ENCODE measurements at regions not wholly inside any gene's neighbourhood (a gene's known extent, or its start where the extent isn't known, plus 50 kb on each side); places are given as distances from the start of the nearest gene placed in this dataset.
A peak's percentile ranks its signal among the peaks of the same experiment; 100 is the strongest.

DNA sequence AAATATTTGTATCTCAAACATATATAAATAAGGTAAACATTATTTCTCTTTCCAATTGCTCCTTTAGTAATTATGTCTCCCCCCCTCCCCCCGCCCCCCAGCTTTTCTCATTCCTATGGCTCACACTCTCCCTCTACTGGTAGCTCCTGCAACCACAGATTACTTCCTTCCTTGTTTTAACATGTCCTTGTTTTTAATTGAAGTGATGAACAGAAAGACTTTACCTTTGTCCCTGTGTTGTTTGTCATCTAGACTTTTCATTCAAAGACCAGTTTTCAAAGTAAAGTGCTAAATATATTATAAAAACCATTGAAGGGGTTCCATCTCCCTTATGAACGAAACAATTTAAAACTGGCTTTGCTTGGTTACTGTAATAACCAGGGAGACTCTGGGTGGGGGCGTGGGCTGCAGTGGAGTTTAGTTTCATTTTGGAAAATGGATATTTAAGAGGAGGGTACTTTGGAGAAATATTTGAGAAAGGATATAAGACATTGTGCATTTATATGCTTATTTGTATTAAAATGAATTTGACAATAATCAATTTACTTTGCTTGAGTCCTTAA lies 352.9 kb downstream of the RAPGEF2 start:
- ATAC-seq (ENCODE audit: low read depth) (no peak), DNase-seq (peak; percentile 2)
- WGBS (ENCODE audit: insufficient coverage): 83% methylated on average over 1 of the region's 3 CpGs
- H3K4me2 ChIP-seq (replicated peaks; ENCODE audit: low read depth, low read length, poor library complexity, severe bottlenecking): no peak overlapping the region
- no peaks in the 10 kb centered on the region for H3K79me2 ChIP-seq (ENCODE audit: control insufficient read depth, insufficient read depth, low read length)
- H3K4me3 ChIP-seq (ENCODE audit: control extremely low read depth in 1 of 5, extremely low read depth in 1 of 5, insufficient read depth in 1 of 5, low read depth in 2 of 5, low read length in 4 of 5): no peak overlapping the region
- Mint-ChIP-seq H3K27me3 (peaks cover 8% of the 10 kb centered on the region), H3K4me3 (no peak overlapping the region), H3K4me1 (no peaks in the 10 kb centered on the region), H3K27ac (no peak overlapping the region), H3K9me3 (ENCODE audit: insufficient read depth) (no peaks in the 10 kb centered on the region)
- H2AFZ ChIP-seq (ENCODE audit: insufficient read depth, low read depth, low read length, poor library complexity, severe bottlenecking): no peak overlapping the region
- intact Hi-C loops (cut with micrococcal nuclease): no loop called here
- H3K27me3 ChIP-seq (replicated peaks in 1 of 4; ENCODE audit: control extremely low read depth in 1 of 4, control insufficient read depth in 3 of 4, insufficient read depth in 4 of 4, low read length in 3 of 4): no peaks in the 10 kb centered on the region
- H3K27ac ChIP-seq (ENCODE audit: low read length in 2 of 2): no peak overlapping the region
- TF ChIP-seq CTCF (IDR thresholded peaks at IDR 0.05) (no peak), EZH2 (IDR thresholded peaks at IDR 0.05; ENCODE audit: borderline replicate concordance, insufficient read depth, low read depth, low read length, poor library complexity, severe bottlenecking) (no peak)
- no peaks in the 10 kb centered on the region for H3K36me3 ChIP-seq (replicated peaks in 1 of 2; ENCODE audit: control extremely low read depth in 1 of 2, control insufficient read depth in 1 of 2, extremely low read depth in 1 of 2, insufficient read depth in 2 of 2, low read length in 1 of 2)
- H4K20me1 ChIP-seq (ENCODE audit: control insufficient read depth, insufficient read depth, low read length, poor library complexity, severe bottlenecking): no peaks in the 10 kb centered on the region
- CTCF ChIA-PET: interaction anchor here (0.6 to 1.5 kb wide), 2 partner anchors 599 to 606 kb away, joined by 3 read pairs; no protein-coding TSS in a partner anchor
- H3K9ac ChIP-seq (ENCODE audit: low read length): no peak overlapping the region
- POLR2A ChIA-PET: no interaction called here
- H3K4me1 ChIP-seq (ENCODE audit: control insufficient read depth in 2 of 2, insufficient read depth in 2 of 2, low read length in 2 of 2): no peaks in the 10 kb centered on the region
- H3K9me3 ChIP-seq (ENCODE audit: control extremely low read depth in 1 of 3, control insufficient read depth in 2 of 3, insufficient read depth in 1 of 3, low read length in 2 of 3): no peaks in the 10 kb centered on the region

DNA sequence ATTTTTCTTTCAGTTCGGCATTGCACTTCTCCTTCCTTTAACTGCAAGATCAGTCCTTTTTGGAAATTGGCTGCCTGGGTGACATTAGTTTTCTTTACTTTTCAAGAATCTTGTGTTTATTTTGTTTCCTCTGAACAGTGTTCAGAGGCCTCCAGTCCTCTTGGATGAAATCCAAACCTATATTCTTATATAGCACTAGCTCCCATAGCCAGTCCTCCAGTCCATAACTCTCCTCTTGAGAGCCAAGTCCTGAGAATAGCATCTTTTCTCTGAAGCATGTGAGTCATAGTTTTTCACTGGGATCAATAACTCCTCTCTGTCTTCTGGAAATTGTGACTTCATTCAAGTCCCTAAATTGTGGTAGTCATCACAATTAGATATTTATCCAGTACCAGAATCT lies 357.5 kb downstream of the RAPGEF2 start:
- Histone ChIP-seq H3K9me3 (ENCODE audit: control extremely low read depth in 1 of 3, control insufficient read depth in 2 of 3, insufficient read depth in 1 of 3, low read length in 2 of 3) (peaks cover 0 to 11% (median 7%) of the 10 kb centered on the region in 3 donors), H3K4me3 (ENCODE audit: control extremely low read depth in 1 of 5, extremely low read depth in 1 of 5, insufficient read depth in 1 of 5, low read depth in 2 of 5, low read length in 4 of 5) (no peak overlapping the region), H4K20me1 (ENCODE audit: control insufficient read depth, insufficient read depth, low read length, poor library complexity, severe bottlenecking) (no peaks in the 10 kb centered on the region), H3K4me2 (replicated peaks; ENCODE audit: low read depth, low read length, poor library complexity, severe bottlenecking) (no peak overlapping the region), H3K27me3 (replicated peaks in 1 of 4; ENCODE audit: control extremely low read depth in 1 of 4, control insufficient read depth in 3 of 4, insufficient read depth in 4 of 4, low read length in 3 of 4) (no peaks in the 10 kb centered on the region), H3K79me2 (ENCODE audit: control insufficient read depth, insufficient read depth, low read length) (no peaks in the 10 kb centered on the region), H3K36me3 (replicated peaks in 1 of 2; ENCODE audit: control extremely low read depth in 1 of 2, control insufficient read depth in 1 of 2, extremely low read depth in 1 of 2, insufficient read depth in 2 of 2, low read length in 1 of 2) (no peaks in the 10 kb centered on the region), H3K4me1 (ENCODE audit: control insufficient read depth in 2 of 2, insufficient read depth in 2 of 2, low read length in 2 of 2) (no peaks in the 10 kb centered on the region), H3K9ac (ENCODE audit: low read length) (no peak overlapping the region), H3K27ac (ENCODE audit: low read length in 2 of 2) (no peak overlapping the region), H2AFZ (ENCODE audit: insufficient read depth, low read depth, low read length, poor library complexity, severe bottlenecking) (no peak overlapping the region)
- Mint-ChIP-seq H3K4me1 (no peaks in the 10 kb centered on the region), H3K9me3 (ENCODE audit: insufficient read depth) (peaks cover 11% of the 10 kb centered on the region), H3K27me3 (no peaks in the 10 kb centered on the region), H3K4me3 (no peak overlapping the region), H3K27ac (no peak overlapping the region)
- intact Hi-C loops (cut with micrococcal nuclease): no loop called here
- TF ChIP-seq EZH2 (IDR thresholded peaks at IDR 0.05; ENCODE audit: borderline replicate concordance, insufficient read depth, low read depth, low read length, poor library complexity, severe bottlenecking) (no peak), CTCF (IDR thresholded peaks at IDR 0.05) (no peak)
- WGBS (ENCODE audit: insufficient coverage): 83% methylated on average over 1 of the region's 1 CpG
- DNase-seq: no peak
- ChIA-PET POLR2A (no interaction called here), CTCF (interaction anchor here (0.5 kb wide), 1 partner anchor 133 kb away, joined by 5 read pairs; no protein-coding TSS in a partner anchor)
- no peak for ATAC-seq (ENCODE audit: low read depth)

Data from B cell (primary cell).